IMR-90 (cell line): ENCODE measurements at regions not wholly inside any gene's neighbourhood (a gene's known extent, or its start where the extent isn't known, plus 50 kb on each side); places are given as distances from the start of the nearest gene placed in this dataset.

ENCODE experiments used
- ATAC-seq: fragments of 200-7000 bp; cut with Tn5 transposase; 2 replicates; pipeline ENCODE4 v1.9.1; 2020; ENCODE audit warnings: low read depth, mild to moderate bottlenecking, moderate library complexity
- BruUV-seq: library from RNA; stranded (reverse); fragments of 400-500 nt; replicated peaks from 2 replicates; lab custom pipeline; 2021; lab: Mats Ljungman, UMichigan
- CTCF ChIA-PET: fragments of 300-600 bp; formaldehyde crosslinking; extraction: SDS; loops from one replicate; lab custom pipeline; 2021; ENCODE audit warnings: antibody characterized with exemption; lab: Yijun Ruan, JAX
- POLR2A ChIA-PET: fragments of 300-600 bp; sonication (Branson Sonifier 250); formaldehyde crosslinking; loops from one replicate; lab custom pipeline; 2022; ENCODE audit warnings: antibody characterized with exemption; ENCODE audit not compliant: unreplicated experiment; lab: Charles Lee
- DNase-seq: peaks from one replicate; pipeline ENCODE4 v3.0.0; 2013
- H2AFZ ChIP-seq: replicated peaks from 2 replicates; pipeline ENCODE3; 2013; ENCODE audit warnings: low read length, mild to moderate bottlenecking; ENCODE audit not compliant: poor library complexity
- H2AK5ac ChIP-seq: 2 replicates; pipeline ENCODE4 v1.6.1; 2013; ENCODE audit warnings: low read depth, low read length, inconsistent platforms
- H2AK9ac ChIP-seq: replicated peaks from 2 replicates; pipeline ENCODE3; 2013; ENCODE audit warnings: mild to moderate bottlenecking, low read depth, low read length, moderate library complexity; ENCODE audit not compliant: poor library complexity
- H2BK120ac ChIP-seq: 2 replicates; pipeline ENCODE4 v1.6.1; 2013; ENCODE audit warnings: low read depth, low read length, inconsistent platforms
- H2BK15ac ChIP-seq: 3 replicates; pipeline ENCODE4 v1.6.1; 2013; ENCODE audit warnings: low read depth, low read length, inconsistent platforms
- H2BK20ac ChIP-seq: 2 replicates; pipeline ENCODE4 v1.6.1; 2013; ENCODE audit warnings: low read depth, mild to moderate bottlenecking, inconsistent platforms, low read length, moderate library complexity
- H2BK5ac ChIP-seq: 2 replicates; pipeline ENCODE4 v1.6.1; 2013; ENCODE audit warnings: mild to moderate bottlenecking, low read depth, low read length, inconsistent platforms; ENCODE audit not compliant: poor library complexity, severe bottlenecking
- H3K14ac ChIP-seq: replicated peaks from 2 replicates; pipeline ENCODE4 v1.6.1; 2013; ENCODE audit warnings: low read depth, low read length, inconsistent platforms
- H3K18ac ChIP-seq: 2 replicates; pipeline ENCODE4 v1.6.1; 2013; ENCODE audit warnings: low read depth, low read length, control low read depth
- H3K23ac ChIP-seq: 2 replicates; pipeline ENCODE4 v1.6.1; 2013; ENCODE audit warnings: low read depth, low read length, inconsistent platforms
- H3K27ac ChIP-seq: 2 replicates; pipeline ENCODE4 v1.5.1; 2013; ENCODE audit warnings: mild to moderate bottlenecking, control low read depth, low read length; ENCODE audit not compliant: insufficient read depth
- H3K27me3 ChIP-seq: 2 replicates; pipeline ENCODE4 v1.6.1; 2013; ENCODE audit warnings: low read length; ENCODE audit not compliant: control insufficient read depth, insufficient read depth
- H3K36me3 ChIP-seq: 2 replicates; pipeline ENCODE4 v1.6.1; 2013; ENCODE audit warnings: low read length, mixed read lengths; ENCODE audit not compliant: control insufficient read depth, insufficient read depth
- H3K4ac ChIP-seq: 2 replicates; pipeline ENCODE4 v1.6.1; 2013; ENCODE audit warnings: low read depth, low read length, inconsistent platforms
- H3K4me1 ChIP-seq: 2 replicates; pipeline ENCODE4 v1.6.1; 2013; ENCODE audit warnings: low read length, mixed read lengths; ENCODE audit not compliant: control insufficient read depth, insufficient read depth
- H3K4me2 ChIP-seq: 2 replicates; pipeline ENCODE4 v1.6.1; 2013; ENCODE audit warnings: low read depth, mild to moderate bottlenecking, control low read depth, low read length, moderate library complexity
- H3K4me3 ChIP-seq: 2 replicates; pipeline ENCODE4 v1.5.1; 2013; ENCODE audit warnings: low read depth, mild to moderate bottlenecking, control low read depth, low read length, moderate library complexity; ENCODE audit not compliant: insufficient read depth
- H3K56ac ChIP-seq: 2 replicates; pipeline ENCODE4 v1.6.1; 2013; ENCODE audit warnings: low read length, inconsistent platforms; ENCODE audit not compliant: insufficient read depth; ENCODE audit errors: extremely low read depth
- H3K79me1 ChIP-seq, 2 experiments: 2 replicates each; pipeline ENCODE4 v1.6.1; 2013; ENCODE audit warnings: low read length in 2 of 2, inconsistent platforms in 1 of 2, low read depth in 1 of 2
- H3K9ac ChIP-seq: 2 replicates; pipeline ENCODE4 v1.6.1; 2013; ENCODE audit warnings: low read depth, low read length, control low read depth
- H3K9me1 ChIP-seq: 2 replicates; pipeline ENCODE4 v1.6.1; 2013; ENCODE audit warnings: low read length, inconsistent platforms; ENCODE audit not compliant: insufficient read depth
- H3K9me3 ChIP-seq: 2 replicates; pipeline ENCODE4 v1.6.1; 2013; ENCODE audit warnings: low read length; ENCODE audit not compliant: control insufficient read depth, insufficient read depth
- H4K20me1 ChIP-seq: 2 replicates; pipeline ENCODE4 v1.6.1; 2013; ENCODE audit warnings: low read length, inconsistent platforms; ENCODE audit not compliant: insufficient read depth
- H4K5ac ChIP-seq: 2 replicates; pipeline ENCODE4 v1.6.1; 2013; ENCODE audit warnings: mild to moderate bottlenecking, low read depth, low read length, control low read depth
- H4K8ac ChIP-seq, 2 experiments: 2 replicates each; pipeline ENCODE4 v1.6.1; 2013; ENCODE audit warnings: low read depth in 2 of 2, low read length in 2 of 2, control low read depth in 1 of 2, inconsistent platforms in 1 of 2
- H4K91ac ChIP-seq: 2 replicates; pipeline ENCODE4 v1.6.1; 2013; ENCODE audit warnings: low read depth, low read length, inconsistent platforms; ENCODE audit not compliant: insufficient read depth
- CHD1 ChIP-seq: IDR thresholded peaks from 2 replicates; pipeline ENCODE4 v1.6.1; 2012; ENCODE audit warnings: low read depth, low read length, improper control_type of control experiment
- NFE2L2 ChIP-seq: fragments of 150-350 bp; IDR thresholded peaks from 2 replicates; pipeline ENCODE4 v1.6.1; 2016; ENCODE audit warnings: low read depth, mild to moderate bottlenecking, low read length
- WGBS, 2 experiments: methylation state at CpG; one replicate each; pipeline versions ENCODE4 v1.1.5 to v1.1.7; 2013; ENCODE audit warnings: missing lambda C conversion rate in 2 of 2; ENCODE audit not compliant: insufficient read length in 1 of 2; ENCODE audit errors: extremely low coverage in 2 of 2; 5-methylcytosine and 5-hydroxymethylcytosine counted together
- dilution Hi-C: fragments of 300-500 bp; cut with HindIII; formaldehyde crosslinking; loops from one replicate; pipeline ENCODE4 v1.14.3; 2018; ENCODE audit warnings: low sequenced_read_pairs; ENCODE audit not compliant: unreplicated experiment
- in situ Hi-C: fragments of 300-500 bp; cut with MboI; formaldehyde crosslinking; loops from 3 replicates; pipeline ENCODE4 v1.14.3; 2019; ENCODE audit warnings: low sequenced_read_pairs, inconsistent platforms, mixed read lengths
- intact Hi-C: fragments of 100-400 bp; cut with micrococcal nuclease; formaldehyde crosslinking; loops from 2 replicates; pipeline ENCODE4 v1.10.0; 2022

- BruUV-seq, result no TSS peak
- DNase-seq (no peak), ATAC-seq (no peak)
- peaks cover 2% of the 10 kb centered on the region; the same call in 1 of the 2 replicates for H3K4me1 ChIP-seq
- POLR2A ChIA-PET, result no interaction called here
- H2AK5ac ChIP-seq, result no peak overlapping the region
- H4K8ac ChIP-seq, result no peak overlapping the region
- TF ChIP-seq CHD1 (no peak), NFE2L2 (no peak)
- dilution Hi-C loops, result no loop called here
- no peak overlapping the region for H3K14ac ChIP-seq
- WGBS, 2 experiments, result no CpG with 5 or more reads among the region's 2 CpGs
- H4K91ac ChIP-seq, result no peak overlapping the region
- H2BK5ac ChIP-seq, result no peak overlapping the region
- H3K36me3 ChIP-seq, result no peaks in the 10 kb centered on the region
- no peak overlapping the region for H2AK9ac ChIP-seq
- H3K4me3 ChIP-seq, result no peak overlapping the region
- H3K79me1 ChIP-seq, result no peaks in the 10 kb centered on the region
- no peak overlapping the region for H3K9ac ChIP-seq
- no peak overlapping the region for H2AFZ ChIP-seq
- intact Hi-C loops, result loop anchor here (2.0 to 10.0 kb wide), 2 partner anchors 283 to 651 kb away; no protein-coding TSS in a partner anchor
- H3K4ac ChIP-seq, result no peak overlapping the region
- no peak overlapping the region for H3K27ac ChIP-seq
- in situ Hi-C loops, result loop anchor here (10.0 kb wide), 1 partner anchor 361 kb away; no protein-coding TSS in a partner anchor
- H3K56ac ChIP-seq, result no peak overlapping the region
- H3K9me3 ChIP-seq, result no peaks in the 10 kb centered on the region
- no peak overlapping the region for H2BK120ac ChIP-seq
- H3K4me2 ChIP-seq, result no peak overlapping the region
- H3K27me3 ChIP-seq, result no peaks in the 10 kb centered on the region
- no peaks in the 10 kb centered on the region for H4K20me1 ChIP-seq
- CTCF ChIA-PET, result interaction anchor here (1.3 kb wide), 1 partner anchor 284 kb away, joined by 5 read pairs; no protein-coding TSS in a partner anchor
- no peaks in the 10 kb centered on the region for H3K9me1 ChIP-seq
- H4K5ac ChIP-seq, result no peak overlapping the region
- no peak overlapping the region for H2BK15ac ChIP-seq
- H2BK20ac ChIP-seq, result no peak overlapping the region
- H3K18ac ChIP-seq, result no peak overlapping the region
- no peak overlapping the region for H3K23ac ChIP-seq
These were observed 166.9 kb downstream of the SOCS6 start for GRCh38 chr18:70455731-70456130.
